IgD-negative memory B cell (primary cell): ENCODE measurements at regions not wholly inside any gene's neighbourhood (a gene's known extent, or its start where the extent isn't known, plus 50 kb on each side); places are given as distances from the start of the nearest gene placed in this dataset.
"Not testable (repeated sequence)": the region's sequence is repeated elsewhere in the genome, so short reads cannot be mapped to it uniquely, and the experiment has no call there.

Experiments
- H3K27ac Mint-ChIP-seq, 3 donors: one replicate each; pipeline ENCODE4 v1.8.0; 2020 to 2022; ENCODE audit warnings: mild to moderate bottlenecking in 3 of 3, mixed read lengths in 3 of 3, moderate library complexity in 1 of 3
- H3K27me3 Mint-ChIP-seq: one replicate; pipeline ENCODE4 v1.8.0; 2021; ENCODE audit warnings: mixed read lengths
- H3K36me3 Mint-ChIP-seq: one replicate; pipeline ENCODE4 v1.8.0; 2020; ENCODE audit warnings: mild to moderate bottlenecking, mixed read lengths
- H3K4me1 Mint-ChIP-seq, 3 donors: one replicate each; pipeline ENCODE4 v1.8.0; 2020 to 2022; ENCODE audit warnings: mixed read lengths in 3 of 3, mild to moderate bottlenecking in 1 of 3
- H3K4me3 Mint-ChIP-seq, 4 donors: one replicate each; pipeline ENCODE4 v1.8.0; 2020 to 2022; ENCODE audit warnings: mild to moderate bottlenecking in 4 of 4, mixed read lengths in 4 of 4, moderate library complexity in 3 of 4
- H3K9me3 Mint-ChIP-seq, 3 donors: one replicate each; pipeline ENCODE4 v1.8.0; 2020 to 2021; ENCODE audit warnings: mixed read lengths in 3 of 3, mild to moderate bottlenecking in 1 of 3

DNA sequence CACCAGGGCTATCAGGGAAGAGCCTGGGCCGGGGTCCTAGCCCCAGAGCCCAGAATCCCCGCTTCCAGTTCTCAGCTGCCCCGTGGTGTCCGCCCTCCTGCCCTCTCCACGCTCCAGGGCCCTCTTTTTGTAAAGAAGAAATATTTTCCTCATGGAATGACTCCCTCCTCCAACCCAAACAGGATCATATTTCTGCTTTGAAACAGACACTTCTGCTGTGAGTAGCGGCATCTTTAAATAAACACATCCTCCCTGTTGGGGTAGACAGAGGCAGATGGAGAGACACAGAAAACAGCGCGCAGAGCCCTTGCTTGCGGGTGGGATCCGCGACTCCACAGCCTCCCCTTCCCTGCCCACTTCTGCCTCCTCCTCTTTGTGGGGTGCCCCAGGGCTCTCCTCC lies 4384.7 kb upstream of the TPTE start:
- not testable (repeated sequence) for H3K4me3 Mint-ChIP-seq, H3K36me3 Mint-ChIP-seq, H3K9me3 Mint-ChIP-seq, H3K27me3 Mint-ChIP-seq, H3K27ac Mint-ChIP-seq, H3K4me1 Mint-ChIP-seq

DNA sequence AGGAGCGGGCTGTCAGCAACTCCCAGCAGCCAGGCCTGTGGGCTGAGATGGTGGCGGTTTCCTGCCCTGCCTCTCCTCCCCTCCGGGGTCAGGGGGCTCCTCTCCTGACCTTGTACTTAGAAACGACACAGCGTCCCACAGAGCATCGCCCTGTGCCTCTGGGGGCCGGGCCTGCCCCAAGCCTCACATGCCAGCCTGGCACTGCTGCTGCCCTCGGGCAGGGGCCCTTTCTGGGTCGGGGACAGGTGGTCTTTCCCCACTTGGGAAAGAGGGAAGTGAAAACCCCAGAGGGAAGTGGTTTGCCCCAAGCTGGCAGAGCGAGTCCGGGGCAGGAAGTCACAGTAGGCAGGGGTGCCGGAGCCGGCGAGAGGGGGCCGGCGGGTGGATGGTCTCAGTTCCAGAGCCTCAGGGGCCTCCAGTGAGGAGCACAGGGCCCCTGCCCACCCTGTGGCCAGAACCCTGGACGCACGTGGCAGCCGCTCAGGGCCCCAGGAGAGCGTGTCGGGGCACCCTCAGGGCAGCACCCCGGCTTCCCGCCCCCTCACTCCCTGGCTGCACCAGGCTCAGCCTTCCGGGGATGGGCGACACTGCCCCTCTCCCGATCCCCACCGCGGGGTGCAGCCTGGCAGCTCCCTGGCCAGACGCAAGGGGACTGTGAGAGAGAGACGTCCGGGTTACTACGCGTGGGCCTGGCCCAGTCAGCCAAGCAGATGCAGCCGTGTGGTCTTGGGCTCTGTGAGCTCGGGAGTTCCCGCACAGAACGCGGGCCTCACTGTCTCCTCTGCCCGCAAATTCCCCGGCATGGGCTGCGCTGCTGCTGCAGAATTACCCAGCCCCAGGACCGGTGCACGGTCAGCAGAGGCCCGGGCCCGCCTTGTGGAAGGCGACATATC lies 4382.9 kb upstream of the TPTE start:
- not testable (repeated sequence) for H3K4me3 Mint-ChIP-seq, H3K27me3 Mint-ChIP-seq, H3K27ac Mint-ChIP-seq, H3K4me1 Mint-ChIP-seq, H3K36me3 Mint-ChIP-seq, H3K9me3 Mint-ChIP-seq

DNA sequence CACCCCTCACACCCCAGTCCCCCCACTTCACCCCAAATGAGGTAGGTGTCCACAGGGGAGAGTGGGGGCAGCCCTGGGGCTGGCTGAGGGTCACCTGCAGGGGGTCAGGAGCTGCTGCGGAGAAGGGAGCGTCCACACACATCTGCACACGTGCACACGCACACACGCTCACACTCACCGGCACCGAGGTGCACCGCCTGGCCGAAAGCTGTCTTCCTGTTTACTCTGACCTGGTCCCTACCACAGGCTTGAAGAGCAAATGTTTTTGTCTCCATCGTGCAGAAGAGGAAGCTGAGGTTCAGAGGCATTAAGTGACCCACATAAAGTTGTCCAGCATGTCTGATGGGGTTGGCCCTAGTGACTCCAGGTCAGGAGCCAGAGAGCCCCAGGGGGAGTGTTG lies 4382.1 kb upstream of the TPTE start:
- H3K27me3 Mint-ChIP-seq, H3K27ac Mint-ChIP-seq, H3K4me1 Mint-ChIP-seq, H3K36me3 Mint-ChIP-seq, H3K9me3 Mint-ChIP-seq, H3K4me3 Mint-ChIP-seq: not testable (repeated sequence)

DNA sequence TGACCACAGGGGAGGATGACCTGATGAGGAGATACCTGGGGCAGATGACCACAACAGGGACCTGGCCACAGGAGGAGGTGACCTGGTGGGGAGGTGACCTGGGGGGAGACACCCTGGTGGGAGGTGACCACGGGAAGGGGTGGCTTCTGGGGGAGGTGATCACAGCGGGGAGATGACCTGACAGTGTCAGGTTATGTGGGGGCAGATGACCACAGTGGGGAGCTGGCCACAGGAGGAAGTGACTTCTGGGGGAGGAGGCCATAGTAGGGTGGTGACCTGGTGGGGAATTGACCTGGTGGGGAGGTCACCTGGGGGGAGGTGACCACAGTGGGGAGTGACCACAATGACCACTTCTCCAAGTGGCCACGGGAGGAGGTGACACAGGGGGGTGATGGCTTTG lies 4381.5 kb upstream of the TPTE start:
- not testable (repeated sequence) for H3K36me3 Mint-ChIP-seq, H3K27ac Mint-ChIP-seq, H3K4me1 Mint-ChIP-seq, H3K27me3 Mint-ChIP-seq, H3K4me3 Mint-ChIP-seq, H3K9me3 Mint-ChIP-seq

DNA sequence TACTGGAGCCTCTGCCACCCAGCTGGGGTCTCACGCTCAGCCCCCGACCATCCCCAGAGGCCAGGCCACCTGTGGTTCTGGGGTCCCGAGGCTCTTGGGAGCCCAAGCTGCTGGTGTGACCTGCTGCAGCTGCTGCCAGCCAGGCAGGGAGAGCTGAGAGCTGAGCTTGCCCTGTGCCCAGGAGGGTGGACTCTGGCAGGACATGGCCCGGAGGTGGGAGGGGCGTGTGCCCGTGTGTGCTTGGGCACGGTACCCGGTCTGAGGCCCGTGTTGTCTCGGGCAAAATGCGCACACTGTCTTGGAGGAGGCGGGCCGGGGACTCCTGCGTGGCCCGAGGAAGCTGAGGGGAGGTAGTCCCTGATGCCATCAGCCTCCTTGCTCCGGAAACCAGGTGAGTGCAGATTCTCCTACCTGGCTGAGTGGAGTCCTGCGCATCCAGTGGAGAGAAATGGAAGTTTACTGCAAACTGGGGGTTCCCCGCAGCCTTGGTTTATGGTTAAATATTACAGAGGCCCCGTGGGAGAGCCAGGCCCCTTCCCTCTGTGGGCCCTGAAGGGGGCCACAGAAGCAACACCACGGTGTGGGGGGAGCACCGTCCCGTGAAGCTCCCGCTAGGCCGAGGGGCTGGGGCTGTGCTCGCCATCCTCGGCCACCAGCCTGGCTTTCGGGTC lies 4380.8 kb upstream of the TPTE start:
- not testable (repeated sequence) for H3K4me1 Mint-ChIP-seq, H3K36me3 Mint-ChIP-seq, H3K4me3 Mint-ChIP-seq, H3K9me3 Mint-ChIP-seq, H3K27me3 Mint-ChIP-seq, H3K27ac Mint-ChIP-seq

DNA sequence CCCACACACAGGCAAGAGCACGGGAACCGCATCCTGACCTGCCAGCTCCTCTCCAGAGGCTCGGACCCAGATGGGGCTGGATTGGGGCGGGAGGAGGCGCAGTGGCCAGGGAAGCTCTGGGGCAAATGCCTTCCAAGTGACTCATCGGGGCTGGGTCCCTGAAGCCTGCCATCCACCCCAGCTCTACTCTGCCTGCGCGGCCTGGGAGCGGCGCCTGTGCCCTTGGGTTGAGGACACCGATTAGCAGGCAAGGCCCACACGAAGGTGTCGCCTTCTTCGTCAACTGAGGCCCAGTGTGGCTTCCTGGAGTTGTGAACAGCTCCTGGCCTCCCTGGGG lies 4380.3 kb upstream of the TPTE start:
- not testable (repeated sequence) for H3K36me3 Mint-ChIP-seq, H3K27me3 Mint-ChIP-seq, H3K4me1 Mint-ChIP-seq, H3K9me3 Mint-ChIP-seq, H3K27ac Mint-ChIP-seq, H3K4me3 Mint-ChIP-seq

DNA sequence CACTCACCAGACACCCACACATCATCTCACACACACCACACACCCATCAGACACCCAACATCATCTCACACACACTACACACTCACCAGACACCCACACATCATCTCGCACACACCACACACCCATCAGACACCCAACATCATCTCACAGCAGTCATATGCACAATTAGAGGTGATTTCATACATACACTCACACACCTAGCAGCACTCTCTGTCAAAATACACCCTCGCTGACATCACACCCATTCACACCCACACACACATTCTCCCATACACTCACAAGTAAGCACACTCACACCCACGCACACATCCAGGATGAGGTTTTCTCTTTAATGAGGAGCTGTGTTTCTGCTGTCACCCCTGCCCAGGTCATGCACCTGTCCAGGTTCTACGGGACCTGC lies 4368.2 kb upstream of the TPTE start:
- not testable (repeated sequence) for H3K4me3 Mint-ChIP-seq, H3K27me3 Mint-ChIP-seq, H3K36me3 Mint-ChIP-seq, H3K9me3 Mint-ChIP-seq, H3K27ac Mint-ChIP-seq, H3K4me1 Mint-ChIP-seq

DNA sequence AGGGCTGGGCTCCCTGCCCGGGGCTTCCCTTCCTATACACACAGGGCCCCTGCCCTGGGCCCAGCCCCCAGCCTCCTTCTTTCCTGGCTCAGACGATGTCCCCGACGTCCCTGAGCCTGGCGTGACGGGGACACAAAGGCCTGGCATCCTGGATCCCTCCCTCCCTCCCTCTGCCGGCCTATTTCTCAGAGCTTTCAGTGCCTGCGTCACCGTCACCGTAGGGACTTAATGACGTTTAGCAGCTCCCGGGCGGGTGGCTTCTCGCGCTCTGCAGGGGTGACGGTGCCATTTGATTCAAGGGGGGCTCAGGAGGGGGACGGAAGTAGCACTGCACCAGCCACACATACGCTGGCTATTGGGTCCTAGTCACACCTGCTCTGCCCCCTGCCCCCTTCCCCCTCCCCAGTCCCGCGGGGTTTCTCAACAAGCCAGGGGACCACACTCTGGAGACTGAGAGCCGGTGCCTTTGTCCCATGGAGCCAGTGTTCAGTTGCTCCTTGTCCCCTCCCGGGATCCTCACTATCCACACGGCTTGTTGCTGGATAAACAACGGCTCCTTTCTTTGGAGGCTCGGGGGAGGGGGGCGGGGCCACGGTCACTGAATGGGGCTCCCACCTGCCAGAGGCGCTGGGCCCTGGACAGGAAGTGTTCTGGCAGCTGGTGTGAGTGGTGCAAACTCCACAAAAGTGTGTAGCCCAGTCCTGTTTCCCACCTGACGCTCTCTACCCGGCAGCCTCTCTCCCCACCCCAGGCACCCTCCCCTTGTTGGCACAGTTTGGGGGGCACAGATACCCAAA lies 4366.7 kb upstream of the TPTE start:
- H3K27ac Mint-ChIP-seq, H3K4me3 Mint-ChIP-seq, H3K27me3 Mint-ChIP-seq, H3K36me3 Mint-ChIP-seq, H3K9me3 Mint-ChIP-seq, H3K4me1 Mint-ChIP-seq: not testable (repeated sequence)

DNA sequence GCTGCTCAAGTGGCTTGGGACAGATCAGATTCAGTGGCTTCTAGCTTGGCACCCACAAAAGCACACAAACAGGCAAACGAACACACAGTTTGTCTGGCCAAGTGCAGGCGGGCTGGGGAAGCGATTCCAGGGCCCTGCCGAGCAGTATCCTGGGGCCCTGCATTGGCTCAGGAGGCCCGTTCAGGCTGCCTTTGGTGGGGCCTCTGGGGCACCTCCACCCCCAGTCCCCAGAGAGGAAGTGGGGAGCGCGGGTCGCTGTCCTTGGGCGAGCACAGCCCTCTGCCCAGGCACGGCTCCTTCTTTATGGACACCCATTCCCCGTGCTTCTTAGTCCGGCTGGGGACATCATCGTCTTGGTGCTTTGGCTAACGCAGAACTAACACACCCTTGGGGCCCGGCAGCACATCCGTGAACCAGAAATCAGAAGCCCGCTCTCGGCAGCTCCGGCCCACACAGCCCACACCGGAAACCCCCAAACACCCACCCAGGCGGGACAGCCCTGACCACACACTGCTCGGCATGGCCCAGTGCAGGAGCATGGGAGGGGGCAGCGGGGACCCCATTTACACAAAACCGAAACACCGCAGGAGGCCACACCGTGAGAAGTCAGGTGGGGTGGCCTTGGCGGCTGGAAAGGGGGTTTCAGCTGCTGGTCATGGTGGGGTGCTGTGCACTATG lies 4364.5 kb upstream of the TPTE start:
- not testable (repeated sequence) for H3K36me3 Mint-ChIP-seq, H3K27ac Mint-ChIP-seq, H3K4me1 Mint-ChIP-seq, H3K27me3 Mint-ChIP-seq, H3K9me3 Mint-ChIP-seq, H3K4me3 Mint-ChIP-seq

DNA sequence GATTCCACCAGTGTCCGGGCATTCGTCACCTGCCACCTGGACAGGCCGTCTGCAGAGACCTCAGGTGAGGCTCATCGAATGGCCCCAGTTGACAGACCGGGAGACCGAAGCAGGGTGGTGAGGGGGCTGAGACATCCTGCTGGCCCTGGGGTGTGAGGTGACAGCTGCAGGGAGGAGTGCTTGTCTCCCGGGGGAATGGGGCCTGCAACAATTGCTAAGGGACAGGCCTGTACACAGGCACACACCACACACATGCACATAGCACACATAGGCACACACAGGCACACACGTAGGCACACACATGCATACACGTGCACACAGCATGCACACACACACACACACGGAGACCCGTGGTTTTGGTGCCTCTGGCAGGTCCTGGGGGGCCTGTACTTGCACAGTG lies 4363.9 kb upstream of the TPTE start:
- H3K27ac Mint-ChIP-seq, H3K27me3 Mint-ChIP-seq, H3K4me1 Mint-ChIP-seq, H3K36me3 Mint-ChIP-seq, H3K9me3 Mint-ChIP-seq, H3K4me3 Mint-ChIP-seq: not testable (repeated sequence)

DNA sequence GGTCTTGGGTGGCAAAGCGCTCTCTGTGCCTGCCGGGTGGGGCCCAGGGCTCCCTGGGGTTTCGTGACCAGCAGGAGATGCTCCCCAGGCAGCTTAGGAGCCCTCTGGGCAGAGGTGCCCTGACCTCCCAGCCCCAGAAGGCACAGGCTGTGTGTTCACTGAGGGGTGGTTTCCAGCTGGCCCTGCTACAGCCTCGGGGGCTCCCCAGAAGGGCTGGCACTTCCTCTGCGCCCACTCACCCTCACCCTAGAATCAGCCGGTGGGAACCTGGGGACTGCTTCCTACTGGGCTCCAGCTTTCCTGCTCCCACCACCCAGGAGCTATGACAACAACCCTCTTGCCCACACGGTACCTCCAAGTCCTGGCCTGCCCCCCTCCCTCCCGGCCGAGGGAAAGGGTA lies 4363.2 kb upstream of the TPTE start:
- H3K9me3 Mint-ChIP-seq, H3K27me3 Mint-ChIP-seq, H3K27ac Mint-ChIP-seq: not testable (repeated sequence)

More for the DNA sequence above, 4363.2 kb upstream of the TPTE start:
- H3K4me3 Mint-ChIP-seq, H3K4me1 Mint-ChIP-seq, H3K36me3 Mint-ChIP-seq: not testable (repeated sequence)
